Skeletal muscle satellite cell (primary cell): ENCODE measurements at regions not wholly inside any gene's neighbourhood (a gene's known extent, or its start where the extent isn't known, plus 50 kb on each side); places are given as distances from the start of the nearest gene placed in this dataset.

ENCODE experiments used
- H3K27me3 ChIP-seq: 2 replicates; pipeline ENCODE4 v1.7.0; 2013; ENCODE audit warnings: low read length; ENCODE audit not compliant: control insufficient read depth, insufficient read depth
- H3K36me3 ChIP-seq: 2 replicates; pipeline ENCODE4 v1.7.0; 2013; ENCODE audit warnings: mild to moderate bottlenecking, control low read depth, low read length; ENCODE audit not compliant: insufficient read depth
- H3K4me1 ChIP-seq: 2 replicates; pipeline ENCODE4 v1.7.0; 2013; ENCODE audit warnings: low read length; ENCODE audit not compliant: control insufficient read depth, insufficient read depth
- H3K4me2 ChIP-seq: 2 replicates; pipeline ENCODE4 v1.7.0; 2013; ENCODE audit warnings: mild to moderate bottlenecking, low read length
- H3K4me3 ChIP-seq: 2 replicates; pipeline ENCODE4 v1.7.0; 2013; ENCODE audit warnings: low read length
- H3K9ac ChIP-seq: 2 replicates; pipeline ENCODE4 v1.7.0; 2013; ENCODE audit warnings: mild to moderate bottlenecking, low read depth, low read length, moderate library complexity
- H3K9me3 ChIP-seq: replicated peaks from 2 replicates; pipeline ENCODE4 v1.7.0; 2013; ENCODE audit warnings: mild to moderate bottlenecking, control low read depth, low read length

DNA sequence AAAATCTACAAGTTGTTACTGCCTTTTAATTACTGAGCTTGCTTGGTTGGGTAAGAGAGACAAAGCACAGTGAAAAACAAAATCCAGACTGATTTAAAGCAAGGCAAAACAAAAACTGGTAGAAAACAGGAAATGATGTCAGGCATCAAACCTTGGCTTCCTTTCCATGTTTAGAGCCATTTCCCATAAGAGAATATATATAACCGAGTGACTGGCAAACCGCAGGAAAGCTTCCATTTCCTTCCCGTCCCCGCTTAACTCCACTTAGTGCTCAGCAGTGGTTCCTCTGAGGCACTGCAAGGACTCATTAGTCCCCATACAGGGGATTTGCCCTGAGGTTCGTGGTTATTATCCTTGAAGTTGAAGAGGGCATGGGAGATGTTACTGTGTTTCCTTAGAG is 446.3 kb downstream of the LPIN1 start:
- Histone ChIP-seq H3K4me1 (no peaks in the 10 kb centered on the region), H3K4me3 (no peak overlapping the region), H3K9ac (no peak overlapping the region), H3K4me2 (no peak overlapping the region), H3K27me3 (no peaks in the 10 kb centered on the region), H3K36me3 (no peaks in the 10 kb centered on the region), H3K9me3 (no peaks in the 10 kb centered on the region)

DNA sequence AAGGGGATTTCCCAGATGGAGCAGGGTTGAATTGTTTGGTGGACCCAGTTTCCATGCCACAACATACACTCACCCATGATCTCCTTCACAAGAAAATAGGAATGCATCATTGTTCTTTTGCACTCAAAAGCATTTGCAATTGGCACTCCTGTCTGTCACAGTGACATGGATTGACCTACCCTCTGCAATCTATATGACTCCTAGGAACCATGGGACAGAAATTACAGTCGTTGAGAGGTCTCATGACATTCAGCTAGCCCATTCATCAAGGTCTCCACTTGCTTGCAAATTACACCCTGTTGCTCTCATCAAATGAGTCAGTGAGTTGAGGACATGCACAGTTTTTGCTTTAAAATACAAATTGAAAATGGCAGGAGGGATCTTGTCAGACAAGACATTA is 448.5 kb downstream of the LPIN1 start:
- H3K9ac ChIP-seq, result no peak overlapping the region

DNA sequence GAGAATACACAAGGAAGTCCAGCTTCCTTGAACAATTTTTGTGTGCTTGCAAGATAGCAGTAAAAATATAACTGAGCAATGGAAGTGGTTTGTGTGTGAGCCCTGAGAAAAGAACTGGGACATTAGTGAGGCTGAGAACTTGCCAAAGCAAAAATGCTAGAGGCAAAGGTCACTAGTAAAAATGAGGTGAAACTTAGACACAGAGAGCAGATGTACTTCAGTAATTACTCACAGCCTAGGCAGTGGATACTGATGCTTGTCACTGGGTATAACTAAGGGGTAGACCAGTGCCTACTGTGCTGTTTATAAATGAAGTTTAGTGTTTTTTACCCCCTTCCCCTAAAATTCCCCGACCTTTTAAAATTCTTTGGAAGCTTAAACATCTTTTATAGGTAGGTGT is 450.1 kb downstream of the LPIN1 start:
- H3K4me1 ChIP-seq, result peaks cover 4% of the 10 kb centered on the region
- no peak overlapping the region for H3K4me2 ChIP-seq
- H3K4me3 ChIP-seq, result no peak overlapping the region
- H3K9me3 ChIP-seq, result no peaks in the 10 kb centered on the region
- no peaks in the 10 kb centered on the region for H3K27me3 ChIP-seq
- no peaks in the 10 kb centered on the region for H3K36me3 ChIP-seq
- H3K9ac ChIP-seq, result no peak overlapping the region

More for the DNA sequence above, 448.5 kb downstream of the LPIN1 start:
- H3K36me3 ChIP-seq, result no peaks in the 10 kb centered on the region
- H3K4me2 ChIP-seq, result no peak overlapping the region
- no peaks in the 10 kb centered on the region for H3K27me3 ChIP-seq
- H3K4me1 ChIP-seq, result peaks cover 2% of the 10 kb centered on the region
- H3K9me3 ChIP-seq, result no peaks in the 10 kb centered on the region
- no peak overlapping the region for H3K4me3 ChIP-seq

DNA sequence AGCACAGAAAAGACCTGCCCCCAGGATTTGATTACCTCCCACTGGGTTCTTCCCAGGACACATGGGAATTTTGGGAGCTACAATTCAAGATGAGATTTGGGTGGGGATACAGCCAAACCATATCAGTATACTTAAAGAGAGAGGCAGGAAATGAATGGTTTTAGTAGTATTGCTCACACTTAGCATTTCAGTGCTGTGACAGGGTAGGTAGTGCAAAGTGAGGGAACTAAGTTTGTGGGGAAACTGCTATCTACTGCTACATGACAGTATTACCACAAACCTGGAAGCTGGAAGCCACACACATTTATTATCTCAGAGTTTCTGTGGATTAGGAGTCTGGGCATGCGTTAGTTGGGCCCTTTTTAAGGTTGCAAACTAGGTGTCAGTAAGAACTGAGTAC is 450.7 kb downstream of the LPIN1 start:
- Histone ChIP-seq H3K4me2 (no peak overlapping the region), H3K4me3 (no peak overlapping the region), H3K9ac (no peak overlapping the region), H3K4me1 (peaks cover 4% of the 10 kb centered on the region), H3K9me3 (no peaks in the 10 kb centered on the region), H3K36me3 (no peaks in the 10 kb centered on the region), H3K27me3 (no peaks in the 10 kb centered on the region)

DNA sequence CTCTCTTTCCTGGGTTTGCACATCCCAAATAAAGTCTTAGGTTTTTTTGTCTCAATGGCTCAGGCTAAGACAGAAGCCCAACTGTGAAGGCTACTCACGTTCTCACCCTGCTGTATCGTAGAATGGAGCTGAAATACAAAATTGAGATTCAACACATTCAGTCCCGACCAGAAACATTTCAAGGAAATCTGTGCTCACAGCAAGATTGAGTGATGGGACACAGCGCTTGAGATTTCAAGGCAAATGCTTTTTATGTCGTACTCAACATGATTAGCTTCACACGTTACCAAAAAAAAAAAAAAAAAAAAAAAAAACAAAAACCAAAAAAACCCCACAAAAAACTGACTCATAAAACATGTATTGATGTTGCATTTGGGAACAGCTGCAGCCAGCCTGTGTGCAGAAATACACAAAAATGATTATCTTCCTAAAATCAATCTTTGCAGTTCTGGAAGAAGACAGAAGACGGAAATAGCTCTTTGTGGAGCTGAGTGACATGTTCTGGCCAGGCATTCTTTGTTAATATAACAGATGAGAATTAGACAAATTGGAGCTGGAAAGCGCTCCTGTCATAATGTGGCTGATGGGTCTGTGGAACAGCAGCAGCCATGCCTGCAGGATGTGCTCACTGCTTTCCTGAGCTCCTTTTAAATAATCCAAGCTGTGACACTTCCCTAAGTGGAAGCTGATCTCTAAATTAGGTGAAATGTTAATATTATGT is 453.2 kb downstream of the LPIN1 start:
- no peaks in the 10 kb centered on the region for H3K9me3 ChIP-seq
- H3K9ac ChIP-seq, result no peak overlapping the region
- H3K4me2 ChIP-seq, result peak overlapping the region; percentile 43
- H3K27me3 ChIP-seq, result no peaks in the 10 kb centered on the region
- H3K36me3 ChIP-seq, result no peaks in the 10 kb centered on the region
- H3K4me3 ChIP-seq, result no peak overlapping the region
- H3K4me1 ChIP-seq, result peaks cover 8% of the 10 kb centered on the region

DNA sequence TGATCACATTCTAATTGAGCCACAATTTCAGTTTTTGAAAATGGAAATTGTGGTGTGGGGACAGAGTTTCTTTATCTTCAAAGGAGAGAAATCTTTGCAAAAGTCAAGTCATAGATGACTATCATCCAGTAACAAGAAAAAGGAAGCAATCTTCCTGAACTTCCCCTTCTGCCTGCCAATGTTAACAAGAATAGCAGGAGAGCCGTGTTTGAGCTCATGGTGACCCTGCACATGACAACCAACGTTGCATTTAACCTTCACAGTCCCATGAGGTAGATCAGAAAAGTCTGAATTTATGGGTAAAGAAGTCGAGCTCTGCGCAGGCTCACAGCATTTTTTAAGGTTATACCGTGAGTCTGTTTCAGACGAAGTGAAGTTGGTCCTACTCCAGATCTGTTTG is 454.9 kb downstream of the LPIN1 start:
- no peak overlapping the region for H3K9ac ChIP-seq
- no peaks in the 10 kb centered on the region for H3K36me3 ChIP-seq
- no peak overlapping the region for H3K4me2 ChIP-seq
- no peak overlapping the region for H3K4me3 ChIP-seq
- H3K27me3 ChIP-seq, result no peaks in the 10 kb centered on the region
- peaks cover 8% of the 10 kb centered on the region for H3K4me1 ChIP-seq
- H3K9me3 ChIP-seq, result no peaks in the 10 kb centered on the region

DNA sequence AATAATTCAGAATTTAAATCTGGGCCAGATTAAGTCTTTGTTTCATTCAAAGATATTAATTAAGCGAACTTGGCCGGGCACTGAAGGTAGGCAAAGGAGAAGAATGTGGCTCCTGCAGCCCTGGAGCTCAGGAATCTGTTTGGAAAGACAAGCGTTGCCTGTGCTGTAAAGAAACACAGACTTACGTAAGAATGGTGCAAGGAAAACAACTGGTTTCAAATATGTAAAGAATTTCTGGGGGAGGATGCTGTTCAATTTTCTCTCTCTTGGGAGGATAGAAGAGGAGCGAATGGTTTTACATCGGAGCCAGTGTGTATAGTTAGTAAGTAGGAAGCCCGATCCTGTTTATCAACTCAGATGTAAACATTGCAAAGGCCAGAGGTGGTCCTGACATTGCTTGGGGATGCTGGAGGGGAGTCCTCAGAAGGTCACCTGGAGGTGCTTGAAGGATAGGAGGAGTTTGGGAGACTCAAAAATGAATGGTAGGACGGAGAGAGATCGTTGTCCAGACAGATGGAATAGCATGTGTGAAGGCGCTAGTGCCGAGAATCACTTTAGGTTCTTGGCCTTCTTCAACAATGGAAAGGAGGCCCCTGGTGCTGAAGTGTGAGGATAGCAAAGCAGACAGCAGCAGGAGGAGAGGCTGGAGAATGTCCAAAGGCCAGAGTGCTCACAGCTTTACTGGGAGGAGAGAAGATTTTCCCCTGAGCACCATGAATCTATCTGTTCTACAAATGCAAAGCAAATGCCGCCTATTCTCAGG is 456.1 kb downstream of the LPIN1 start:
- Histone ChIP-seq H3K9ac (no peak overlapping the region), H3K4me3 (no peak overlapping the region), H3K4me1 (peaks cover 8% of the 10 kb centered on the region), H3K9me3 (no peaks in the 10 kb centered on the region), H3K4me2 (peak overlapping the region; percentile 67), H3K36me3 (no peaks in the 10 kb centered on the region), H3K27me3 (no peaks in the 10 kb centered on the region)

DNA sequence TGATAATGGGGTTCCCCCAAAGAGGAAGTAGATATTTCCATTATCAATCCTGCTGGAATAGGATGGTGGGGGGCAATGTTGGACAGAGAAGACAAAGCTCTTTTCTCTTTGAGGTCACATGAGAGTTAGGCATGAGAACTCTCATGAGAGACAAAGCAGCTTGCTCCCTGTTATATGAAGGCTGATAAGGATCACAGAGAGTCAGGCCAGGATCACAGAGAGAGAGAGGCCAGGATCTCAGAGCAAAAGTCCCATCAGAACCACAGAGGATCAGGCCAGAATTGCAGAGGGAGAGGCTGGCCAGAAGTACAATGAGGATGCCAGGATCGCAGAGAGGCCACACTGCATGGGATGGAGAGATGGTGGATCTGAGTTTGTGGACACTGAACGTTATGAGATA is 457.1 kb downstream of the LPIN1 start:
- Histone ChIP-seq H3K4me1 (peaks cover 8% of the 10 kb centered on the region), H3K4me2 (no peak overlapping the region), H3K36me3 (no peaks in the 10 kb centered on the region)

DNA sequence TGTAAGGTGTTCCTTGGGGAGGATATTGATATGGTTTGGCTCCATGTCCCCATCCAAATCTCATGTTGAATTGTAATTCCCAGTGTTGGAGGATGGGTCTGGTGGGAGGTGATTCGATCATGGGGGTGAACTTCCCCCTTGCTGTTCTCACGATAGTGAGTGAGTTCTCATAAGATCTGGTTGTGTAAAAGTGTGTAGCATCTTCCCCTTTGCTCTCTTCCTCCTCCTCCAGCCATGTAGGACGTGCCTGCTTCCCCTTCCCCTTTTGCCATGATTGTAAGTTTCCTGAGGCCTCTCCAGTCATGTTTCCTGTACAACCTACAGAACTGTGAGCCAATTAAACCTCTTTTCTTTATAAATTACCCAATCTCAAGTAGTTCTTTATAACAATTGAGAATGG is 458.7 kb downstream of the LPIN1 start:
- no peaks in the 10 kb centered on the region for H3K9me3 ChIP-seq
- no peaks in the 10 kb centered on the region for H3K27me3 ChIP-seq
- H3K4me1 ChIP-seq, result peaks cover 5% of the 10 kb centered on the region
- no peak overlapping the region for H3K4me2 ChIP-seq
- H3K9ac ChIP-seq, result no peak overlapping the region
- H3K36me3 ChIP-seq, result no peaks in the 10 kb centered on the region
- H3K4me3 ChIP-seq, result no peak overlapping the region

More for the DNA sequence above, 457.1 kb downstream of the LPIN1 start:
- H3K9ac ChIP-seq, result no peak overlapping the region
- H3K27me3 ChIP-seq, result no peaks in the 10 kb centered on the region
- H3K9me3 ChIP-seq, result no peaks in the 10 kb centered on the region
- no peak overlapping the region for H3K4me3 ChIP-seq

DNA sequence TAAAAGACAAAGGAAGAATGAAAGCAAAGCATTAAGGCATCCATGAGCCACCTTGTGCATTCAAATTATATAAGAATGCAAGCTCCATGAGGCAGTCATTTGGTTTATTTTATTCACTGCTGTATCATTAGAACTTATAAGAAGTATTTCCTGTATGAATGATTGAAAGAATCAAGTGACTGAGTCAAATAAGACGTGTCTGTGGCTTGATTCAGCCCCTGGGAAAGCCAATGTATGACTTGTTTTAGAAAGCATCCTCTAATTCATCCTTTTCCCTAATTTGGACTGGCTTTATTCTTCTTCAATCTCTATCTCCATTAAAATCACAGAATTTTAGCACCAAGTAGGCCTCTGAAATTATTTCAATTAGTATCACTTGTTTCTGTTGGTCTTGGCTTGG is 461.1 kb downstream of the LPIN1 start:
- no peaks in the 10 kb centered on the region for H3K9me3 ChIP-seq
- no peaks in the 10 kb centered on the region for H3K27me3 ChIP-seq
- H3K4me1 ChIP-seq, result peaks cover 4% of the 10 kb centered on the region
- H3K36me3 ChIP-seq, result no peaks in the 10 kb centered on the region
- no peak overlapping the region for H3K4me2 ChIP-seq
- H3K4me3 ChIP-seq, result no peak overlapping the region
- no peak overlapping the region for H3K9ac ChIP-seq

DNA sequence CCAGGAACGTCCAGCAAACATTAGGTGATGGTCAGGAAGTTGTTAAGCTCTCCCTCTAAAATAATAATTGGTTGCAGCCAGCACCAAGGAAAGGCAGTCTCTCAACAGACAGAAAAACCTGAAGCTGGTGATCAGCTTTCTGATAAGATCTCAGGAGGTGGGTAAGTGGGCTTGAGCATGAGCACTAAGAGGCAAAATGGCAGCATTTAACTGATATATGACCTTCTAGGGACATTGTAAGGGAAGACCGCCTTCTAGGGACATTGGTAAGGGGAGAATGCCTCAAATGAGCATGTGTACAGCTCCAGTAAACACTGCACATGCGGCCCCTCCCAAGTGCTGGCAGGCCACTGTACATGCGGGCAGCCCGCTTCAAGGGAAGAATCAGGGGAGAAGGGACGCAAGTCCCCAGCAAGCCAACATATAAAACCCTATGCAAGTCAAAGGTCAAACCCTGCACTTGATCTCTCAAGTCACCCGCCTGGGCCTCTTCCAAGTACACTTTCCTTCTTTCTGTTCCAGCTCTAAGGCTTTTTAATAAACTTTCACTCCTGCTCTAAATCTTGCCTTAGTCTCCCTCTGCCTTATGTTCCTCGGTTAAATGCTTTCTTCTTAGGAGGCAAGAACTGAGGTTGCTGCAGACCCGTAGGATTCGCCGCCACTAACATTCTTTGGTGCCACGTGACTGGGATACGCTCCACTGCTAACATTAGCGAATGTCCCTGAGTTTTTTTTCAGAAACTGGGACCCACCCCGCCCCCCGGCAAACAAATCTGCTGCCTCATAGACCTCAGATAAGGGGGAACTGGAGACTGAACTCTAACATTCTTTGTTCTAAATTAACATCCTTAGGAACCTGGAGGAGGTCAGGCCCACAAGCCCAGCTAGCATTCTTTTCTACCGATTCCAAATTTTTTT is 463.8 kb downstream of the LPIN1 start:
- no peaks in the 10 kb centered on the region for H3K36me3 ChIP-seq
- H3K27me3 ChIP-seq, result no peaks in the 10 kb centered on the region
- H3K4me2 ChIP-seq, result no peak overlapping the region
- no peaks in the 10 kb centered on the region for H3K9me3 ChIP-seq
- no peaks in the 10 kb centered on the region for H3K4me1 ChIP-seq
- H3K4me3 ChIP-seq, result no peak overlapping the region
- no peak overlapping the region for H3K9ac ChIP-seq
